Activated T-cell treated with anti-CD3 and anti-CD28 coated beads, Interleukin-2, amount 50 U/mL, for 72 hours (primary cell): ENCODE measurements at regions not wholly inside any gene's neighbourhood (a gene's known extent, or its start where the extent isn't known, plus 50 kb on each side); places are given as distances from the start of the nearest gene placed in this dataset.
"Not testable (repeated sequence)": the region's sequence is repeated elsewhere in the genome, so short reads cannot be mapped to it uniquely, and the experiment has no call there.

Experiments used
- ATAC-seq, 2 donors: fragments of 150-1000 bp; cut with Tn5 transposase; replicated peaks in 1 of 2; 2 replicates each; pipeline ENCODE4 v1.10.0; 2021; ENCODE audit warnings: moderate library complexity in 2 of 2, mild to moderate bottlenecking in 1 of 2
- DNase-seq, 2 donors: peaks; one replicate each; pipeline ENCODE4 v3.0.0; 2021 to 2022; ENCODE audit warnings: mixed read lengths in 1 of 2
- H3K27ac Mint-ChIP-seq: one replicate; pipeline ENCODE4 v1.8.0; 2022; ENCODE audit warnings: mild to moderate bottlenecking, moderate library complexity, mixed read lengths
- H3K27me3 Mint-ChIP-seq: one replicate; pipeline ENCODE4 v1.8.0; 2022; ENCODE audit warnings: low read depth, mixed read lengths
- H3K36me3 Mint-ChIP-seq, 2 donors: one replicate each; pipeline ENCODE4 v1.8.0; 2022; ENCODE audit warnings: mixed read lengths in 2 of 2, mild to moderate bottlenecking in 1 of 2; ENCODE audit not compliant: insufficient read depth in 2 of 2
- H3K4me1 Mint-ChIP-seq: one replicate; pipeline ENCODE4 v1.8.0; 2022; ENCODE audit warnings: low read depth, mixed read lengths
- H3K4me3 Mint-ChIP-seq, 2 donors: one replicate each; pipeline ENCODE4 v1.8.0; 2022; ENCODE audit warnings: mild to moderate bottlenecking in 2 of 2, mixed read lengths in 2 of 2, moderate library complexity in 2 of 2
- H3K9me3 Mint-ChIP-seq, 2 donors: one replicate each; pipeline ENCODE4 v1.8.0; 2022; ENCODE audit warnings: mixed read lengths in 2 of 2

DNA sequence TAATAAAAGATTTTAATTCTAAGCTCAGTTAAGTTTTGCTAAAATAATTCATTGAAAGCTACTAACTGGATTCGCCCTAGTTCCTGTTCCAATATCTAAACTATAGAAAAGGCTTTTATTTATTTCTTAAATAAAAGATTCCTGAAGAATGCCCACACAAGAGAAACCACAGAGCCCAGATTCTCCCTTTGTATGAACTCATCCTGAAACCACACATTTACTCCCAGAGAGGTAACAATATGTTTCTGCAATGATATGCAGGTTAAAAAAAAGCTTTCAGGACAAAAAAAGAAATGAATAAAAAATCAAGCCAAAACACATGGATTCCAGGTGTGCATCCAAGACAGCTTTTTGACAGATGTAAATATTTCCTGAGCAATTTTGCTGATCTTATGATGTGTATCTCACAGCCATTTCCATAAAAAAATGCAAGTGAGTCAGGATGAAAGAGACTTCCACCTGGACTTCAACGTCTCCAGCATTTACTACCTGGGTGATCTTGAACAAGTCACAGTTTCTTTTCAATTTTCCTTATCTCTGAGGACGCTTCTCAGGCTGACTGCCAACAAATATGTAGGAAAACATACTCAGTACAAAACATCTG is 234.4 kb upstream of the FAT1 start:
- no peak overlapping the region for H3K4me3 Mint-ChIP-seq
- no peaks in the 10 kb centered on the region for H3K27me3 Mint-ChIP-seq

DNA sequence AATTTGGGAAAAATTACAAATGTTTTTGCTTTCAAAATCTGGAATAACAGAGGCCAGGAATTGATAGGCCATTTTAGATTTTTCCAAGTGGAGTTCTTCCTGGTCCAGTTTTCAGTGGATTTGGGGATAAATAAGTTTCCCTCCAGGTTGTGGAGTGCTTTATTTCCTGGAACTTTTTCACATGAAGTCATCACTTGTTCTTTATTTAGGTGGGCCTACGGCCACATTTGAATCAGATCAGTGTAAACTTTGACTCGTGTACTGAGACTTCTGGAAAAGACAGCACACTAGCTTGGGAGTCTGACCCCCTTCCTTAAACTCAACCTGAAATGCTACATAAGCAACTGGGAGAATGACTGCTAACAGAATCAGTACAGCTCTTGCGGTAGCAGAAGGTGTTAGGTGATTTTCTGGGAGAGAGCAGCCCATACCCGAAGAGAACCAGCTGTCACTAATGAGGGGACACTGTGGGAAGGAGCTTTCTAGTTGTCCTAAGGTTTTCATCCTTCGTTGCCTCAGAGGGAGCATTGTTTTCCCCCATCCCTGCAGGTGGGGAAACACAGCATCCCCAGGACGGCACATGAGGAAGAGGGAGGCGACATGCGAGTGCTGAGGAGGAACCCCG is 235.2 kb upstream of the FAT1 start:
- Mint-ChIP-seq H3K4me1 (no peaks in the 10 kb centered on the region), H3K4me3 (no peak overlapping the region), H3K27ac (no peak overlapping the region), H3K9me3 (peaks cover 0 to 2% of the 10 kb centered on the region in 2 donors), H3K27me3 (no peaks in the 10 kb centered on the region), H3K36me3 (peaks cover 0 to 4% of the 10 kb centered on the region in 2 donors)
- no peak for ATAC-seq
- DNase-seq: no peak

More for the DNA sequence above, 234.4 kb upstream of the FAT1 start:
- ATAC-seq (no peak), DNase-seq (no peak)
- H3K9me3 Mint-ChIP-seq: peaks cover 0 to 3% of the 10 kb centered on the region in 2 donors
- H3K27ac Mint-ChIP-seq: no peak overlapping the region
- H3K36me3 Mint-ChIP-seq: peaks cover 0 to 4% of the 10 kb centered on the region in 2 donors
- H3K4me1 Mint-ChIP-seq: no peaks in the 10 kb centered on the region

DNA sequence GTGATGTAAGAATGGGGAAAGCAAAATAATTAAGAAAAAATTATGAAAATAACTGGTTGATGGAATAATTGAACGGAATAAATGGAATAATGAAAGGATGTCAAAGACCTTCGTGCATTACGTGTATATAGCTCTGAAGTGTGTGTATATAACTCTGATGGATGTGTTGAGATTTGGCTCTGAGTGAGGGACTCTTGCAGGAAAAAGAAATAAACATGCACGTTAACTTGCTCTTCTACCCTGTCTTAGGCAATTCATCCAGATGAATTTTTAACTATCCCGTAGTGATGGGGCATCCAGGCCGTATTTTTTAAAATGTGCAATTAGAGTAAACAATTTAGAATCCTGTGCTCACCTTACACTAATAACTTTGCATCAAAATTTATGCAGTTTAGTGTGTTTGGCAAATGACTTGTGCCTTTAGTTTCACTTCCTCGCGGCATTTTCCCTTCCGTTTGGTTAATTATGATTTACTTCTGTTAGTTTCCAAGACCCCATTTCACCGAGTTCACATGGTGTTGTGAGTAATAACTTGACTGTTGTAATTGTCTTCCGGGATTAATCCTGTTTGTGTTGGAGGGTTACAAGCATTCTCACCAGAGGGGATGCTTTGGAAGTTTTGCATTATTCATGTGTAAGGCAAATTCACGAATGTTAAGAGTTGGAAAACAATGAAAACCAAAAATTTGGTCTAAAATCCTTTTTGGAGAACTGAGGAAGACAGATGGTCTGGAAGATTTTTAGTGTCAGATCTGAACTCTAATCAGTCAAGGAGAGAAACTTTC is 256.5 kb upstream of the FAT1 start:
- no peak for DNase-seq
- H3K36me3 Mint-ChIP-seq: no peaks in the 10 kb centered on the region
- peaks cover 6 to 8% of the 10 kb centered on the region in 2 donors for H3K9me3 Mint-ChIP-seq
- H3K4me1 Mint-ChIP-seq: no peaks in the 10 kb centered on the region
- no peak overlapping the region for H3K4me3 Mint-ChIP-seq
- ATAC-seq: no peak
- no peaks in the 10 kb centered on the region for H3K27me3 Mint-ChIP-seq
- H3K27ac Mint-ChIP-seq: no peak overlapping the region

DNA sequence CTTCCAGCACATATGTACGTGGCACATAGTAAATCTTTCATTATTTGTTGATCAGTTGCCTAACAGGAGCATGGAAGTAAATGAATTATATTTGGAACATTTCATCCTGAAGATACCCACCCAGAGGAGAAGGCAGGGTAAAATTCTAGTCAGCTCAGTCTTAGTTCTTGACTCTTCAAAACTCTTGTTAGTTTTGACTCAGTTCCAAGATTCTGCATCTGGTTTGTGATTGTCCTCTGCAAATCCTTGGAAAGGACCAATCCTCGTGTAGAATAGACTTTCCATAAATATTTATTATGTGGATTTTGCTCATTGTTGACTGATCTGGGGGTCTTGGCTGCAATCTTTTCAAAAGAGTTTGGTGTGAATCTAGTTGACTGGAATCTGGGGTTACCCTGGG is 257.5 kb upstream of the FAT1 start:
- DNase-seq: no peak

DNA sequence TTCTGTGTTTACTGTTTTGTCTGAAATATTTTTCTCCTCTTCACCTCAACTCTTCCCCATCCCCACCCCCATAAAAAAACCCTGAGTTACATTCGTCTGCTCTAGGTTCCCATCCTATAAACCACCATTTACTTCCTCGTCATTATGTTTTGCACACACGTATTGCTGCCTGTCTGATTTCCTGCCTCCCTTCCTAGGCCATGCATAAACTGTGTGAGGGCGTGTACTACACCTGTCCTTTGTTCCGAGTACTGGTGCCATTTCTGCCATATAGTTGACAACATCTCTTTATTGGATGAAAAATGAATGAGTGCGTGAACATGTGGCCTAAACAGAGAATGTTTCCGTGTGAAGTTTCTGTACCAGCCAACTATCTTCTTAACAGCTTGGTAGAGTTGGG is 258.5 kb upstream of the FAT1 start:
- peaks cover 8% of the 10 kb centered on the region in 2 donors for H3K9me3 Mint-ChIP-seq
- DNase-seq: no peak
- no peaks in the 10 kb centered on the region for H3K4me1 Mint-ChIP-seq
- no peak overlapping the region for H3K4me3 Mint-ChIP-seq
- no peaks in the 10 kb centered on the region for H3K27me3 Mint-ChIP-seq
- no peak for ATAC-seq
- no peaks in the 10 kb centered on the region for H3K36me3 Mint-ChIP-seq
- no peak overlapping the region for H3K27ac Mint-ChIP-seq

More for the DNA sequence above, 257.5 kb upstream of the FAT1 start:
- Mint-ChIP-seq H3K4me3 (no peak overlapping the region), H3K9me3 (peaks cover 6 to 8% of the 10 kb centered on the region in 2 donors), H3K27ac (no peak overlapping the region), H3K36me3 (no peaks in the 10 kb centered on the region), H3K4me1 (no peaks in the 10 kb centered on the region), H3K27me3 (no peaks in the 10 kb centered on the region)
- no peak for ATAC-seq

DNA sequence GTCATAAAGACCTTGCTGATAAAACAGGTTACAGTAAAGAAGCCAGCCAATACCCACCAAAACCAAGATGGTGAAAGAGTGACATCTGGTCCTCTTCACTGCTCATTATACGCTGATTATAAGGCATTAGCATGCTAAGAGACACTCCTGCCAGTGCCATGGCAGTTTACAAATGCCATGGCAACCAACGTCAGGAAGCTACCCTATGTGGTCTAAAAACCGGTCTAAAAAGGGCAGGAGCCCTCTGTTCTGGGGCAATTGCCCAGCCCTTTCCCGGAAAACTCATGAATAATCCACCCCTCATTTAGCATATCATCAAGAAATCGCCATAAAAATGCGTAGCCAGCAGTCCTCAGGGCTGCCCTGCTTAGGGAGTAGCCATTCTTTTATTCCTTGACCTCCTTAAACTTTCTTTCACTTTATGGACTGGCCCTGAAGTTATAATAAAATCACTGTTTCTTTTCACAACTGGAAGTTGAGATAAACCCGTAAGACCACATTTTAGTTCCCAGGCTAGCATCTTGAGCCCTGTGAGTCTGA is 260.5 kb upstream of the FAT1 start:
- Mint-ChIP-seq H3K36me3 (no peaks in the 10 kb centered on the region), H3K4me3 (no peak overlapping the region), H3K9me3 (peaks cover 7 to 11% of the 10 kb centered on the region in 2 donors), H3K4me1 (no peaks in the 10 kb centered on the region), H3K27me3 (no peaks in the 10 kb centered on the region), H3K27ac (no peak overlapping the region)
- ATAC-seq (no peak), DNase-seq (no peak)

DNA sequence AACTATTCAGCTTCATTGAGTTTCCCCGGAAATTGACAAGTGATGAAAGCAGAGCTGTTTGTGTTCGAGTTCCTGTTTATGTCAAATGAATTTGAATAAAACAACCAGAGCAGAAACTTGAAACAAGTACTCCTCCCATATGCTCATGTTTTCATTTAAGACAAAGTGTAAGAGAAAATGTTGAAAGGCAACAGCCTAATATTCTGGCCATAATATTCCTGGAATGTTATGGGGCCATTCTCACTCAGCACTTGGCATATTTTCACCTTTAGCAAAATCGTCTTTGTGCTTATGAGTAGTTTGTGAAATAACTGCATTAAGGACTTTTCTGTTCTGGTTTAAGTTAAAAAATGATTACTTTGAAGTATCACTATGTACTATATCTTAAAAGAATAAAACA is 276.0 kb upstream of the FAT1 start:
- Mint-ChIP-seq H3K9me3 (peaks cover 0 to 10% of the 10 kb centered on the region in 2 donors), H3K4me3 (no peak overlapping the region), H3K36me3 (peaks cover 0 to 1% of the 10 kb centered on the region in 2 donors), H3K4me1 (no peaks in the 10 kb centered on the region), H3K27me3 (no peaks in the 10 kb centered on the region), H3K27ac (no peak overlapping the region)
- ATAC-seq (no peak), DNase-seq (no peak)

DNA sequence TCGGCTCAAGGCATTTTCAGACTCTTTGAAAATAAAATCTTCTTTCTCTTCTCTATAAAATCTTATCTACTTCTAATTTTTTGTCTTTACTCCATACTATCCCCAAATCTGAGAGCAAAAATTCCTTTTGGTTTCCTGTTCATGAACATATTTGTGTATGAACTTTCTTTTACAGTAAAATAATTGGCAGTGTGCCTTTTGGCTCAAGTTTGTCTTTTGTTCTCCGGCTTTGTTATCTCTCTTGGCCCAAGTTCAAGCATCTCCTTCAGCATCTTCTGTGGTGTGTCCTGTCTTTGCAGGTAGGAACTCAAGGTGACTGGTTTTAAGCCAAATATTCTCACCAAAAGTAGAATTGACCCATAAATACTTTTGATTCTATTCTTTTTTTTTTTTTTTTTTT is 276.6 kb upstream of the FAT1 start:
- no peak overlapping the region for H3K4me3 Mint-ChIP-seq
- DNase-seq (no peak), ATAC-seq (no peak)
- no peaks in the 10 kb centered on the region for H3K27me3 Mint-ChIP-seq
- H3K36me3 Mint-ChIP-seq: peaks cover 0 to 1% of the 10 kb centered on the region in 2 donors
- peaks cover 0 to 10% of the 10 kb centered on the region in 2 donors for H3K9me3 Mint-ChIP-seq
- no peak overlapping the region for H3K27ac Mint-ChIP-seq
- no peaks in the 10 kb centered on the region for H3K4me1 Mint-ChIP-seq

DNA sequence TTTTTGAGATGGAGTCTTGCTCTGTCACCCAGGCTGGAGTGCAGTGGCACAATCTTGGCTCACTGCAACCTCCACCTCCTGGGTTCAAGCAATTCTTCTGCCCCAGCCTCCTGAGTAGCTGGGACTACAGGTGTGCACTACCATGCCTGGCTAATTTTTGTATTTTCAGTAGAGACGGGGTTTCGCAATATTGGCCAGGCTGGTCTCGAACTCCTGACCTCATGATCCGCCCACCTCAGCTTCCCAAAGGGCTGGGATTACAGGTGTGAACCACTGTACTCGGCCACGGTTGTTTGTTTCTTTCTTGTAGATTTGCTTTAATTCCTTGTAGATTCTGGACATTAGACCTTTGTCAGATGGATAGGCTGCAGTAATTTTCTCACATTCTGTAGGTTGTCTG is 278.5 kb upstream of the FAT1 start:
- H3K36me3 Mint-ChIP-seq, DNase-seq, ATAC-seq, H3K4me1 Mint-ChIP-seq, H3K27me3 Mint-ChIP-seq, H3K4me3 Mint-ChIP-seq, H3K27ac Mint-ChIP-seq: not testable (repeated sequence)
- H3K9me3 Mint-ChIP-seq: peaks cover 0 to 10% of the 10 kb centered on the region in 2 donors

DNA sequence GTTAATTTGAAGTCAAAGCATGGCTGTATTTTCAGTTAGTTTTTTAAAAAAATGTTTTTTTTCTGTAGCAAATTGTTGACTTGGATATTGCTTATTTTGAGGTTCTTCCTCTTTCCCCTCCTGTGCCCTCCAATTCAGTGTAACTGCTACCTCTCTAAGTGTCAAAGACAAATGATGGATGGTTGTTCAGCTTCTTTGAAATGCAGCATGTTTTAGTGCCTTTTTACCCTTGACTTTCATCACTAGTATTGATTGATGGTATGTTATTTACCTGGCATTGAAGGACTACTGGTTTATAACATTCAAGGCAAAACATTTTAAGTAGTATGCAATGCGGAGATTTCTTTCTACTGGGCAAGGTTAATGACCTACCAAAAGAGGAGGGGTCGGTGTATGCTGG is 281.0 kb upstream of the FAT1 start:
- Mint-ChIP-seq H3K27me3 (no peaks in the 10 kb centered on the region), H3K4me1 (no peaks in the 10 kb centered on the region), H3K36me3 (peaks cover 0 to 1% of the 10 kb centered on the region in 2 donors), H3K4me3 (no peak overlapping the region), H3K27ac (no peak overlapping the region), H3K9me3 (peaks cover 0 to 10% of the 10 kb centered on the region in 2 donors)
- DNase-seq (no peak), ATAC-seq (no peak)

DNA sequence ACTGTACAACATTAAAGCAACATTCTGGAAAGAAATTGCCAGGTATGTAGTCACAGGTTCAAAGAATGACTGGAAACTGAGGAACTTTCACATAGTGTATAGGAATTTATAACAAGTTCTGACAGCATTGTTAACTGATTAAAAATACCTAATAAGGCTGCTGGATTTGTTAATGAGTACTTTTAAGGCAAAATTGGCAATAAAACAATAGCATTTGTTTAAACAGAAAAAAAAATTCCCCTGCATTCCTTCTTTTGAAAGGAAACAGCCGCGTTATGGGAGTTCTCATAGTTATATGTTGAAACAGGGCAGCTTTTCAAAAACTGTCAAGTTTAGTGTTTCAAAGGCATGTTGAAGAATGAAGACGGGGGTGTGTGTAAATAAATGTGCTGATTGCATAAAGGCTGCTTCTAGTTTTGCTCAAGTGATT is 282.5 kb upstream of the FAT1 start:
- H3K27me3 Mint-ChIP-seq: no peaks in the 10 kb centered on the region
- peaks cover 0 to 1% of the 10 kb centered on the region in 2 donors for H3K36me3 Mint-ChIP-seq
- H3K27ac Mint-ChIP-seq: no peak overlapping the region
- no peak overlapping the region for H3K4me3 Mint-ChIP-seq
- H3K9me3 Mint-ChIP-seq: peaks cover 0 to 10% of the 10 kb centered on the region in 2 donors
- ATAC-seq: no peak
- no peaks in the 10 kb centered on the region for H3K4me1 Mint-ChIP-seq
- DNase-seq: no peak

DNA sequence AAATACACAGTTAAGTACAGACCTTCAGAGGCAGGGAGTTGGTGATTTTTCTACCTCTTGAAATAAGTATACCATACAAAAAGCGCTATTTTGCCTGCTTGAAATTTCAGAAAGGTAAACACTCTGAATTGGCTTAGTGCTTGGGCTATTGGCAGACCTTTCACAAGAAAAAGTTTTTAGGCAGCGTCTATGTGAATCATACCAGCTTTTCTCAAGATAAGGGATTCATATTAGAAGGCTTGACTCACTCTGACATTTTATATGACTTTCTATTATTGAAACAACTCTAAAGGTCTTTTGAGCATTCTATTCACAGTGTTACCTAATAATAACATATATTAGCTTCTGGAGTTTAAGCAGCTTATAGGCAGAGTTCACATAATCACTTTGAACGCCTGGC is 286.4 kb upstream of the FAT1 start:
- Mint-ChIP-seq H3K27ac (no peak overlapping the region), H3K36me3 (no peaks in the 10 kb centered on the region), H3K27me3 (no peaks in the 10 kb centered on the region), H3K4me3 (no peak overlapping the region), H3K4me1 (no peaks in the 10 kb centered on the region), H3K9me3 (peaks cover 3 to 9% of the 10 kb centered on the region in 2 donors)
- ATAC-seq: no peak
- no peak for DNase-seq

DNA sequence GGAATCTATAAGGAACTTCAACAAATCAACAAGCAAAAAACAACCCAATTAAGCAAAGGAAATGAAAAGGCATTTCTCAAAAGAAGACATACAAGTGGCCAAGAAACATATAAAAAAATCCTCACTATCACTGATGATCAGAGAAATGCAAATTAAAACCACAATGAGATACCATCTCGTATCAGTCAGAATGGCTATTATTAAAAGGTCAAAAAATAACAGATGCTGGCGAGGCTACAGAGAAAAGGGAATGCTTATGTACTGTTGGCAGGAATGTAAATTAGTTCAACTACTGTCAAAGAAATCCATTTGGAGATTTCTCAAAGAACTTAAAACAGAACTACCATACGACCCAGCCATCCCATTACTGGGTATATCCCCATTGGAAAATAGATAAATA is 292.4 kb upstream of the FAT1 start:
- Mint-ChIP-seq H3K4me3 (no peak overlapping the region), H3K27me3 (no peaks in the 10 kb centered on the region), H3K4me1 (no peaks in the 10 kb centered on the region), H3K27ac (no peak overlapping the region), H3K9me3 (peaks cover 5 to 10% of the 10 kb centered on the region in 2 donors), H3K36me3 (no peaks in the 10 kb centered on the region)
- DNase-seq (no peak), ATAC-seq (no peak)
